ENCODE measurements at regions not wholly inside any gene's neighbourhood (a gene's known extent, or its start where the extent isn't known, plus 50 kb on each side); places are given as distances from the start of the nearest gene placed in this dataset.

GRCh38 chr13:111458739-111459138 is 138.3 kb downstream of the TEX29 start:
- Histone ChIP-seq H3K36me3 (ENCODE audit: control insufficient read depth in 1 of 2, insufficient read depth in 2 of 2, low read length in 2 of 2) (no peaks in the 10 kb centered on the region), H3K4me1 (ENCODE audit: control insufficient read depth in 1 of 2, insufficient read depth in 2 of 2, low read length in 2 of 2) (no peaks in the 10 kb centered on the region), H3K4me3 (ENCODE audit: low read depth in 1 of 2, low read length in 2 of 2) (no peak overlapping the region), H3K9me3 (ENCODE audit: control insufficient read depth in 1 of 2, low read length in 2 of 2) (peaks cover 0 to 12% of the 10 kb centered on the region in 2 donors), H3K27ac (ENCODE audit: low read length) (no peak overlapping the region), H3K27me3 (ENCODE audit: low read depth, low read length) (no peaks in the 10 kb centered on the region)

DNA sequence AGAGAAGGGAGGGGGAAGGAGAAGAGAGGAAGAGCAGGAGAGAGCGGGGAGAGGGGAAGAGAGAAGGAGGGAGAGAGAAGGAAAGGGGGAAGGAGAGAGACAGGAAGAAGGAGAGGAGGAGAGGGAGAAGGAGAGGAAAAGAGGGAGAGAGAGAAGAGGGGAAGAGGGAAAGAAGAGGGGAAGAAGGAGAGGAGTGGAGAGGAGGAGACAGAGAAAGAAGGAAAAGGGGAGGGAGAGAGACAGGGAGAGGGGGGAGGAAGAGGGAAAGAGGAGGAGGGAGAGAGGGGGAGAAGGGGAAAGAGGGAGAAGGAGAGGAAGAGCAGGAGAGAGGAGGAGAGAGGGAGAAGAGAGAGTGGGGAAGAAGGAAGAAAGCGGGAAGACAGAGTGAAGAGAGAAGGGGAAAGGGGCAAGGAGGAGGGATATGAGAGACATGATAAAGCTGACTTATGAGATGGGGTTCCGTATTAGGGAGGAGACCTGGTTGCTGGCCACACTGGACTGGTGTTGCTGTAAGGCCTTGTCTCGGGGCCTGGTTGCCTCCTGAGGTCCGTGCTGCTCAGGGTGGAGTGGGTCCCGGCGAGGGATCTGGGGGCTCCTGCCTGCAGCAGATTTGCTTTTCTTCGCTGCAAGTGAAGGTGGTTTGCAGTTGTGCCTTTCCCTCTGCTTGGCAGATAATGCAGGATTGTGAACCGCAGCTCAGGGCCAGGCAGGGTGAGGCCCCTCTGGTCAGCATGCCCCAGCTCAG is 139.5 kb downstream of the TEX29 start:
- H3K4me1 ChIP-seq (ENCODE audit: control insufficient read depth in 1 of 2, insufficient read depth in 2 of 2, low read length in 2 of 2): no peaks in the 10 kb centered on the region
- no peak overlapping the region for H3K27ac ChIP-seq (ENCODE audit: low read length)

GRCh38 chr13:111460548-111461444 is 140.4 kb downstream of the TEX29 start:
- no peak overlapping the region for H3K4me3 ChIP-seq (ENCODE audit: low read depth in 1 of 2, low read length in 2 of 2)

More for the DNA sequence above, 139.5 kb downstream of the TEX29 start:
- no peaks in the 10 kb centered on the region for H3K36me3 ChIP-seq (ENCODE audit: control insufficient read depth in 1 of 2, insufficient read depth in 2 of 2, low read length in 2 of 2)
- peaks cover 0 to 12% of the 10 kb centered on the region in 2 donors for H3K9me3 ChIP-seq (ENCODE audit: control insufficient read depth in 1 of 2, low read length in 2 of 2)
- no peak overlapping the region for H3K4me3 ChIP-seq (ENCODE audit: low read depth in 1 of 2, low read length in 2 of 2)
- H3K27me3 ChIP-seq (ENCODE audit: low read depth, low read length): no peaks in the 10 kb centered on the region

DNA sequence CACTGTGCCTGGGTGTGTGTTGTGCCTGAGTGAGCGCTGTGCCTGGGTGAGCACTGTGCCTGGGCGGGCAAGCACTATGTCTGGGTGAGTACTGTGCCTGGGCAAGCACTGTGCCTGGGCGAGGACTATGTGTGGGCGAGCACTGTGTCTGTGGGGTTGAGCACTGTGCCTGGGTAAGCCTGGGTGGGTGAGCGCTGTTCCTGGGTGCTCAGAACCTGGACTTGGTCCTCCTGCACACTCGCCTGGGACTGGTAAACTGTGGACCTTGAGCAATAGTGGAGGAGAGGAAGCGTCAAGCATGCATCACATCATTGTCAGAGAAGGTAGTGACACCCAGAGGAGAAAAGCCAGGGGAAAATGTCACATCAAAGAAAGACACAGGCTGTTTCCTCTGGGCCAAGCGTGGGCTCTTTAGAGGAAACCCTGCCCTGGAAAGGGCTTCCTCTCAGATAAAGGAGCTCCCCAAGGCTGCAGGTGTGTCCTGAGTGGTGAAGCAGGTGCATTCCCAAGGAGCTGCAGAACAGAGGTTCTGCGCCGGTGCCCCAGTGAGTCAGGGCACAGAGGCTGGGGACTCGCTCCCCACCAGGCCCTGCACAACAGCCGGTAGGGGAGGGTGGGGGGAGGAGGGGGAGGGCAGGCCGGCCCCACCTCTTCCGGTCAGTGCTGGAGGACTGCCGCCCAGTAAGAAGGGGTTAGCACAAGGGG is 141.2 kb downstream of the TEX29 start:
- Histone ChIP-seq H3K27ac (ENCODE audit: low read length) (no peak overlapping the region), H3K9me3 (ENCODE audit: control insufficient read depth in 1 of 2, low read length in 2 of 2) (peaks cover 0 to 4% of the 10 kb centered on the region in 2 donors), H3K36me3 (ENCODE audit: control insufficient read depth in 1 of 2, insufficient read depth in 2 of 2, low read length in 2 of 2) (no peaks in the 10 kb centered on the region), H3K4me3 (ENCODE audit: low read depth in 1 of 2, low read length in 2 of 2) (no peak overlapping the region), H3K4me1 (ENCODE audit: control insufficient read depth in 1 of 2, insufficient read depth in 2 of 2, low read length in 2 of 2) (no peaks in the 10 kb centered on the region), H3K27me3 (ENCODE audit: low read depth, low read length) (no peaks in the 10 kb centered on the region)

More at GRCh38 chr13:111460548-111461444, 140.4 kb downstream of the TEX29 start:
- Histone ChIP-seq H3K27ac (ENCODE audit: low read length) (no peak overlapping the region), H3K9me3 (ENCODE audit: control insufficient read depth in 1 of 2, low read length in 2 of 2) (peaks cover 0 to 8% of the 10 kb centered on the region in 2 donors), H3K4me1 (ENCODE audit: control insufficient read depth in 1 of 2, insufficient read depth in 2 of 2, low read length in 2 of 2) (no peaks in the 10 kb centered on the region), H3K27me3 (ENCODE audit: low read depth, low read length) (no peaks in the 10 kb centered on the region), H3K36me3 (ENCODE audit: control insufficient read depth in 1 of 2, insufficient read depth in 2 of 2, low read length in 2 of 2) (no peaks in the 10 kb centered on the region)

DNA sequence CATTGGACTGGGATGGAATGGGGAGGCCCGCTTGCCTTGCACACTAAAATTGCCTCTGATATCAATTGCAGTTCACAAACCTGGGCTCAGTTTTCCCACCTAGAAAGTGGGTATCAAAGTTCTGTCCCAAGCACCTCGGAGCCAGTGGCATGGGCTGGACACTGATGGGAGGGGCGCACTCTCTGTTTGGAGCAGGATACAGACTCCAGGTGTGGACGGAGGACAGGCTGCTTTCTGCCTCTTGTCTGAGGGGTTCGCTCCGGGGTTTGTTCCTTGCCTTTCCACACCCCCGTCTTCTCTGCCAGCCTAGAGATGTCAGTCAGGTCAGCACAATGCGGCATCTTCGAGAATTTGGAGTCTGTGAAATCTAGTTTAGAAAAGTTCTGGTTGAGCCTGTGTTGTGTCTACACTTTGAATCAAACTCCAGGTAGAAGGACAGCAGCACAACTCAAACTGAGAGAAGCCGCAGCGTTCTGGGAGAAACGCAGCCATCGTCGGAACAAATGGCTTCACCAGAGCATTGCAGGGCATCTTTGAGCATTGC is 141.9 kb downstream of the TEX29 start:
- Histone ChIP-seq H3K27ac (ENCODE audit: low read length) (no peak overlapping the region), H3K36me3 (ENCODE audit: control insufficient read depth in 1 of 2, insufficient read depth in 2 of 2, low read length in 2 of 2) (no peaks in the 10 kb centered on the region), H3K27me3 (ENCODE audit: low read depth, low read length) (no peaks in the 10 kb centered on the region), H3K4me1 (ENCODE audit: control insufficient read depth in 1 of 2, insufficient read depth in 2 of 2, low read length in 2 of 2) (no peaks in the 10 kb centered on the region), H3K4me3 (ENCODE audit: low read depth in 1 of 2, low read length in 2 of 2) (no peak overlapping the region), H3K9me3 (ENCODE audit: control insufficient read depth in 1 of 2, low read length in 2 of 2) (no peaks in the 10 kb centered on the region)

DNA sequence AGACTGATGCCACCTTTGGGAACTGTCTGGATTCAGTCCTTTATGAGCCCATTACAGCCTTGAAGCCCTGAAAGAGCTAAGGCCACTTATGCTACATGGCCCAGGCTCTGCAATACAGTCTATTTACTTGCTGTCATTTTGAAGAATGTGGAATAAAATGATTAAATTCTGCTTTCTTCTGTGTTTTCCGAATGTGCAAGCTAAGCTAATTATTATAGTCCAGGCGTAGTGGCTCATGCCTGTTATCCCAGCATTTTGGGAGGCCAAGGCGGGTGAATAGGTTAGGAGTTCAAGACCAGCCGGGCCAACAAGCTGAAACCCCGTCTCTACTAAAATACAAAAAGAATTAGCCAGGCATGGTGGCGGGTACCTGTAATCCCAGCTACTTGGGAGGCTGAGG is 142.5 kb downstream of the TEX29 start:
- Histone ChIP-seq H3K27me3 (ENCODE audit: low read depth, low read length) (no peaks in the 10 kb centered on the region), H3K4me3 (ENCODE audit: low read depth in 1 of 2, low read length in 2 of 2) (no peak overlapping the region), H3K9me3 (ENCODE audit: control insufficient read depth in 1 of 2, low read length in 2 of 2) (no peaks in the 10 kb centered on the region), H3K36me3 (ENCODE audit: control insufficient read depth in 1 of 2, insufficient read depth in 2 of 2, low read length in 2 of 2) (no peaks in the 10 kb centered on the region), H3K4me1 (ENCODE audit: control insufficient read depth in 1 of 2, insufficient read depth in 2 of 2, low read length in 2 of 2) (no peaks in the 10 kb centered on the region), H3K27ac (ENCODE audit: low read length) (no peak overlapping the region)

GRCh38 chr13:111467111-111467890 is 146.9 kb downstream of the TEX29 start:
- no peaks in the 10 kb centered on the region for H3K9me3 ChIP-seq (ENCODE audit: control insufficient read depth in 1 of 2, low read length in 2 of 2)
- H3K27ac ChIP-seq (ENCODE audit: low read length): no peak overlapping the region
- H3K4me3 ChIP-seq (ENCODE audit: low read depth in 1 of 2, low read length in 2 of 2): no peak overlapping the region
- H3K27me3 ChIP-seq (ENCODE audit: low read depth, low read length): no peaks in the 10 kb centered on the region
- no peaks in the 10 kb centered on the region for H3K36me3 ChIP-seq (ENCODE audit: control insufficient read depth in 1 of 2, insufficient read depth in 2 of 2, low read length in 2 of 2)
- no peaks in the 10 kb centered on the region for H3K4me1 ChIP-seq (ENCODE audit: control insufficient read depth in 1 of 2, insufficient read depth in 2 of 2, low read length in 2 of 2)

GRCh38 chr13:111468037-111468959 is 147.9 kb downstream of the TEX29 start:
- Histone ChIP-seq H3K27ac (ENCODE audit: low read length) (no peak overlapping the region), H3K9me3 (ENCODE audit: control insufficient read depth in 1 of 2, low read length in 2 of 2) (no peaks in the 10 kb centered on the region), H3K4me1 (ENCODE audit: control insufficient read depth in 1 of 2, insufficient read depth in 2 of 2, low read length in 2 of 2) (no peaks in the 10 kb centered on the region), H3K4me3 (ENCODE audit: low read depth in 1 of 2, low read length in 2 of 2) (no peak overlapping the region), H3K27me3 (ENCODE audit: low read depth, low read length) (no peaks in the 10 kb centered on the region), H3K36me3 (ENCODE audit: control insufficient read depth in 1 of 2, insufficient read depth in 2 of 2, low read length in 2 of 2) (no peaks in the 10 kb centered on the region)

- Histone ChIP-seq H3K4me3 (ENCODE audit: low read depth in 1 of 2, low read length in 2 of 2) (no peak overlapping the region), H3K27ac (ENCODE audit: low read length) (no peak overlapping the region), H3K4me1 (ENCODE audit: control insufficient read depth in 1 of 2, insufficient read depth in 2 of 2, low read length in 2 of 2) (no peaks in the 10 kb centered on the region)
These were observed 149.0 kb downstream of the TEX29 start for GRCh38 chr13:111469450-111469849.

More at GRCh38 chr13:111469450-111469849, 149.0 kb downstream of the TEX29 start:
- H3K27me3 ChIP-seq (ENCODE audit: low read depth, low read length): no peaks in the 10 kb centered on the region
- H3K9me3 ChIP-seq (ENCODE audit: control insufficient read depth in 1 of 2, low read length in 2 of 2): no peaks in the 10 kb centered on the region
- no peaks in the 10 kb centered on the region for H3K36me3 ChIP-seq (ENCODE audit: control insufficient read depth in 1 of 2, insufficient read depth in 2 of 2, low read length in 2 of 2)

Data from muscle layer of duodenum (tissue), 2 donors.